SK-N-SH treated with all-trans-retinoic acid at 6 μM for 48 hours (cell line): ENCODE measurements at regions not wholly inside any gene's neighbourhood (a gene's known extent, or its start where the extent isn't known, plus 50 kb on each side); places are given as distances from the start of the nearest gene placed in this dataset.

Experiments used
- ARNTL ChIP-seq: fragments of 450-650 bp; formaldehyde crosslinking; IDR thresholded peaks from 2 replicates; pipeline ENCODE4 v1.5.0; 2020; ENCODE audit warnings: low read depth, mild to moderate bottlenecking, moderate library complexity, borderline replicate concordance
- CREB5 ChIP-seq: fragments of 250-450 bp; sonication (Bioruptor Pico); IDR thresholded peaks from 2 replicates; pipeline ENCODE4 v1.5.1; 2020; ENCODE audit warnings: low read depth, mild to moderate bottlenecking, moderate library complexity
- GLIS3 ChIP-seq: fragments of 250-450 bp; sonication (Bioruptor Pico); IDR thresholded peaks from 2 replicates; pipeline ENCODE4 v1.5.0; 2020; ENCODE audit warnings: mild to moderate bottlenecking, moderate library complexity
- ISL1 ChIP-seq: fragments of 250-450 bp; sonication (Bioruptor Pico); IDR thresholded peaks from 2 replicates; pipeline ENCODE4 v2.1.2; 2022; ENCODE audit warnings: mild to moderate bottlenecking, moderate library complexity
- RARB ChIP-seq: fragments of 250-450 bp; sonication (Bioruptor Pico); IDR thresholded peaks from 2 replicates; pipeline ENCODE4 v1.8.0; 2021; ENCODE audit warnings: mild to moderate bottlenecking, moderate library complexity
- TOX ChIP-seq: fragments of 250-450 bp; sonication (Bioruptor Pico); IDR thresholded peaks from 2 replicates; pipeline ENCODE4 v1.8.0; 2021; ENCODE audit warnings: mild to moderate bottlenecking, moderate library complexity, borderline replicate concordance
- ZC3H10 ChIP-seq: fragments of 250-450 bp; sonication (Bioruptor Pico); IDR thresholded peaks from 2 replicates; pipeline ENCODE4 v1.5.1; 2021; ENCODE audit warnings: mild to moderate bottlenecking, moderate library complexity
- ZNF565 ChIP-seq: fragments of 450-650 bp; formaldehyde crosslinking; conservative IDR thresholded peaks from 2 replicates; pipeline ENCODE4 v1.5.0; 2020; ENCODE audit warnings: low read depth, mild to moderate bottlenecking, moderate library complexity
- ZNF8 ChIP-seq: fragments of 450-650 bp; formaldehyde crosslinking; IDR thresholded peaks from 2 replicates; pipeline ENCODE4 v1.5.0; 2020; ENCODE audit warnings: mild to moderate bottlenecking, moderate library complexity
- TF ChIP-seq, protein P1 (sequence below): fragments of 250-450 bp; sonication (Bioruptor Pico); IDR thresholded peaks from 2 replicates; pipeline ENCODE4 v1.8.0; 2020; ENCODE audit warnings: mild to moderate bottlenecking, moderate library complexity, borderline replicate concordance

GRCh38 chr12:58238411-58238810, 297.0 kb downstream of the ATP23 start:
- TF ChIP-seq ZC3H10 = no peak
- TF ChIP-seq ZNF8 (CRISPR knock-in tag) = no peak
- TF ChIP-seq, protein P1, sequence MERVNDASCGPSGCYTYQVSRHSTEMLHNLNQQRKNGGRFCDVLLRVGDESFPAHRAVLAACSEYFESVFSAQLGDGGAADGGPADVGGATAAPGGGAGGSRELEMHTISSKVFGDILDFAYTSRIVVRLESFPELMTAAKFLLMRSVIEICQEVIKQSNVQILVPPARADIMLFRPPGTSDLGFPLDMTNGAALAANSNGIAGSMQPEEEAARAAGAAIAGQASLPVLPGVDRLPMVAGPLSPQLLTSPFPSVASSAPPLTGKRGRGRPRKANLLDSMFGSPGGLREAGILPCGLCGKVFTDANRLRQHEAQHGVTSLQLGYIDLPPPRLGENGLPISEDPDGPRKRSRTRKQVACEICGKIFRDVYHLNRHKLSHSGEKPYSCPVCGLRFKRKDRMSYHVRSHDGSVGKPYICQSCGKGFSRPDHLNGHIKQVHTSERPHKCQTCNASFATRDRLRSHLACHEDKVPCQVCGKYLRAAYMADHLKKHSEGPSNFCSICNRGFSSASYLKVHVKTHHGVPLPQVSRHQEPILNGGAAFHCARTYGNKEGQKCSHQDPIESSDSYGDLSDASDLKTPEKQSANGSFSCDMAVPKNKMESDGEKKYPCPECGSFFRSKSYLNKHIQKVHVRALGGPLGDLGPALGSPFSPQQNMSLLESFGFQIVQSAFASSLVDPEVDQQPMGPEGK = no peak
- no peak for TF ChIP-seq CREB5 (CRISPR knock-in tag)
- no peak for TF ChIP-seq TOX (CRISPR knock-in tag)
- no peak for TF ChIP-seq GLIS3 (CRISPR knock-in tag)
- no peak for TF ChIP-seq ZNF565 (CRISPR knock-in tag)
- no peak for TF ChIP-seq ARNTL
- TF ChIP-seq RARB (CRISPR knock-in tag) = no peak
- no peak for TF ChIP-seq ISL1
